Kidney (tissue), 13 donors: ENCODE measurements at regions not wholly inside any gene's neighbourhood (a gene's known extent, or its start where the extent isn't known, plus 50 kb on each side); places are given as distances from the start of the nearest gene placed in this dataset.
"Not testable (repeated sequence)": the region's sequence is repeated elsewhere in the genome, so short reads cannot be mapped to it uniquely, and the experiment has no call there.

ENCODE experiments used
- DNase-seq, 5 donors: peaks; one replicate each; pipeline ENCODE4 v3.0.0-alpha.2; 2013 to 2020
- FAIRE-seq: peaks from 2 replicates; lab custom pipeline; 2012; peaks lifted over from hg19 to GRCh38; lab: Jason Lieb, UNC
- H3K27ac ChIP-seq, 2 donors: one replicate each; pipeline ENCODE4 v1.7.0; 2013; ENCODE audit warnings: low read depth in 2 of 2, low read length in 2 of 2, inconsistent platforms in 1 of 2
- H3K27me3 ChIP-seq: one replicate; pipeline ENCODE4 v1.7.1; 2013; ENCODE audit warnings: low read length, inconsistent platforms; ENCODE audit not compliant: control insufficient read depth, insufficient read depth
- H3K36me3 ChIP-seq, 3 donors: one replicate each; pipeline versions ENCODE4 v1.7.0 to v1.7.1; 2013; ENCODE audit warnings: low read length in 3 of 3, control low read depth in 1 of 3, inconsistent platforms in 1 of 3; ENCODE audit not compliant: insufficient read depth in 3 of 3, control insufficient read depth in 2 of 3
- H3K4me1 ChIP-seq, 3 donors: one replicate each; pipeline versions ENCODE4 v1.7.0 to v1.7.1; 2013; ENCODE audit warnings: low read length in 3 of 3, inconsistent platforms in 1 of 3, low read depth in 1 of 3; ENCODE audit not compliant: control insufficient read depth in 2 of 3, insufficient read depth in 2 of 3
- H3K4me3 ChIP-seq, 3 donors: one replicate each; pipeline versions ENCODE4 v1.7.0 to v1.8.1; 2013; ENCODE audit warnings: low read length in 3 of 3, control low read depth in 1 of 3, inconsistent platforms in 1 of 3
- H3K9ac ChIP-seq, 3 donors: one replicate each; pipeline versions ENCODE4 v1.7.0 to v1.7.1; 2013; ENCODE audit warnings: low read length in 3 of 3, control low read depth in 1 of 3, inconsistent platforms in 1 of 3
- H3K9me3 ChIP-seq, 3 donors: one replicate each; pipeline versions ENCODE4 v1.7.0 to v1.7.1; 2013; ENCODE audit warnings: low read length in 3 of 3, control low read depth in 1 of 3, inconsistent platforms in 1 of 3; ENCODE audit not compliant: control insufficient read depth in 2 of 3, insufficient read depth in 1 of 3
- intact Hi-C: fragments of 100-400 bp; cut with DNase I; formaldehyde crosslinking; loops from one replicate; pipeline ENCODE4 v1.11.1; 2022
- TF ChIP-seq, protein P1 (sequence below): IDR thresholded peaks from 3 replicates; pipeline ENCODE4 v1.5.1; 2012; ENCODE audit warnings: mild to moderate bottlenecking, moderate library complexity, borderline replicate concordance; ENCODE audit not compliant: insufficient read depth; ENCODE audit errors: extremely low read depth
- donor health status: control.
- donor health status: control.
- donor health status: control.
- donor health status: control.
- donor health status: control.
- donor health status: DM: yes; HTN: yes; CAD: no.
- donor health status: Normal renal cell carcinoma (clear cell type).

DNA sequence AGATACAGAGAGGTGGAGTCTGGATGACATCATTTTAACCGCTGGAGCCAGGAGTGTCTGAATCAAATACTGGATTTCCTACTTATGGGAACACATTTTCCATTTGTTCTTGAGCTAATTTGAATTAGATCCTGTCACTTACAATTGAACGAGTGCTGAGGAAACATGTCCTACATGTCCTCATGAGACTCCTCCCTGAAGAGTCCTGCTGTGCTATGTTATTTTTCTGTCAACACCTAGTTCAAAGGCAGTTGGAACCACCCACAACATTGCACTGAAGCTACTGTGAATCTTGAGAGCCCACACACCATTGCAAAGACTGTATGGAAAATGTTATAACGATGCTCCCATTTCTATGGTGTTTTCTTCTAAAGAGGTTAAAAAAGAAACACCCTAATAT, 123.5 kb upstream of the CRBN start:
- DNase-seq (no peak), FAIRE-seq (no peak)
- intact Hi-C loops: no loop called here
- H3K4me1 ChIP-seq: no peaks in the 10 kb centered on the region
- TF ChIP-seq, protein P1, sequence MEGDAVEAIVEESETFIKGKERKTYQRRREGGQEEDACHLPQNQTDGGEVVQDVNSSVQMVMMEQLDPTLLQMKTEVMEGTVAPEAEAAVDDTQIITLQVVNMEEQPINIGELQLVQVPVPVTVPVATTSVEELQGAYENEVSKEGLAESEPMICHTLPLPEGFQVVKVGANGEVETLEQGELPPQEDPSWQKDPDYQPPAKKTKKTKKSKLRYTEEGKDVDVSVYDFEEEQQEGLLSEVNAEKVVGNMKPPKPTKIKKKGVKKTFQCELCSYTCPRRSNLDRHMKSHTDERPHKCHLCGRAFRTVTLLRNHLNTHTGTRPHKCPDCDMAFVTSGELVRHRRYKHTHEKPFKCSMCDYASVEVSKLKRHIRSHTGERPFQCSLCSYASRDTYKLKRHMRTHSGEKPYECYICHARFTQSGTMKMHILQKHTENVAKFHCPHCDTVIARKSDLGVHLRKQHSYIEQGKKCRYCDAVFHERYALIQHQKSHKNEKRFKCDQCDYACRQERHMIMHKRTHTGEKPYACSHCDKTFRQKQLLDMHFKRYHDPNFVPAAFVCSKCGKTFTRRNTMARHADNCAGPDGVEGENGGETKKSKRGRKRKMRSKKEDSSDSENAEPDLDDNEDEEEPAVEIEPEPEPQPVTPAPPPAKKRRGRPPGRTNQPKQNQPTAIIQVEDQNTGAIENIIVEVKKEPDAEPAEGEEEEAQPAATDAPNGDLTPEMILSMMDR: no peak
- no peaks in the 10 kb centered on the region for H3K36me3 ChIP-seq
- no peak overlapping the region for H3K4me3 ChIP-seq
- H3K9ac ChIP-seq: no peak overlapping the region
- no peaks in the 10 kb centered on the region for H3K9me3 ChIP-seq
- H3K27ac ChIP-seq: no peak overlapping the region
- no peaks in the 10 kb centered on the region for H3K27me3 ChIP-seq

DNA sequence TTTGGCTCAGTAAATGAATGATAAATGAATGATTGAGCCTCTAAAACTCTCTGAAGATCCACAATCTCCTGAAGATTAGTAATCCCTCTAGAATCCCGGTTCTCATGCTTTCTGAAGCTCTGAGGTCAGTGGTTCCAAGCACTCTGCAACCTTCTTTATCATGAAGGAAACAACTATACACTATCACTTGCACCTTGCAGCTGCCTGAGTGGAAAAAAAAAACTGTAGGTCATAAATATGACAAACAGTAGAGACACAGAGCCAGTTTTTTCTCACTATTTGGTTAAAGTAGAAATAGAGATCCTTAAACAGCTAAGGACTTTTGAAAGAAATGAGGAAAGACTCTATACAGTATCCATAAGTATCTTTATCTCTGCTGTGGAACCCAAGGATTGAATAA, 122.0 kb upstream of the CRBN start:
- no peaks in the 10 kb centered on the region for H3K36me3 ChIP-seq
- no peaks in the 10 kb centered on the region for H3K4me1 ChIP-seq
- H3K9me3 ChIP-seq: no peaks in the 10 kb centered on the region
- H3K4me3 ChIP-seq: no peak overlapping the region
- H3K27ac ChIP-seq: no peak overlapping the region
- TF ChIP-seq, protein P1: no peak
- no peak for DNase-seq
- H3K9ac ChIP-seq: no peak overlapping the region
- FAIRE-seq: no peak
- H3K27me3 ChIP-seq: no peaks in the 10 kb centered on the region
- intact Hi-C loops: no loop called here

DNA sequence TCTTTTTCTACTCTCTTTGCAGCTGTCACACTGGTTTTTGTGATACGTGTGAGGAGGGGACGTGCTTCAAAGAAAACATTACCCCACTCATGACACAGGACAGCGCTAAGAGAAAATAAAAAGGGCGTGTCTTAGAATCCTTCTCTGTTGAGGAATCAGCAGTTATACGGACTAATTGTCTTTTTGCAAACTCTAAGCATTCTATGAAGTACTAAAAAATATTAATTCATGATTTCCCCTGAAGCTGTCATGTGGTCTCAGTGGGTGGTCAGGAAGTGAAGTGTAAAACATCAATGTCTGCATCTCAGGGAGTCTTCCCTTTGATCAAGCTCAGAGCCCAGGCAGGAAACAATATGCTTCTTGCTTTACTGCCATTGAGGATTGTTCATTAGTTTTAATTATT, 117.5 kb upstream of the CRBN start:
- Histone ChIP-seq H3K4me1 (no peaks in the 10 kb centered on the region), H3K9me3 (peaks cover 0 to 6% (median 0%) of the 10 kb centered on the region in 3 donors), H3K9ac (no peak overlapping the region), H3K27ac (no peak overlapping the region), H3K36me3 (no peaks in the 10 kb centered on the region), H3K4me3 (no peak overlapping the region), H3K27me3 (no peaks in the 10 kb centered on the region)
- TF ChIP-seq, protein P1: no peak
- peak in 2 of 5 donors; percentile 30 to 45 for DNase-seq
- intact Hi-C loops: no loop called here
- FAIRE-seq: no peak

DNA sequence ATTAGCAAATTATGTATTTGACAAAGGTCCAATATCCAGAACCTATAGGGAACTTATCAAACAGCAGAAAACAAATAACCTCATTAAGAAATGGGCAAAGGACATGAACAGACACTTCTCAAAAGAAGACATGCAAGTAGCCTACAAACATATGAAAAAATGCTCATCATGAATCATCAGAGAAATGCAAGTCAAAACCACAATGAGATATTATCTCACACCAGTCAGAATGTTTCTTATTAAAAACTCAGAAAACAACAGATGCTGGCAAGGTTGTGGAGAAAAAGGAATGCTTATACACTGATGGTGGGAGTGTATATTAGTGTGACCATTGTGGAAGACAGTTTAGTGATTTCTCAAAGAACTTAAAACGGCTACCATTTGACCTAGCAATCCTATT, 116.1 kb upstream of the CRBN start:
- FAIRE-seq (no peak), DNase-seq (no peak)
- no peaks in the 10 kb centered on the region for H3K27me3 ChIP-seq
- no peak overlapping the region for H3K9ac ChIP-seq
- peaks cover 0 to 6% (median 0%) of the 10 kb centered on the region in 3 donors for H3K9me3 ChIP-seq
- H3K36me3 ChIP-seq: no peaks in the 10 kb centered on the region
- TF ChIP-seq, protein P1: no peak
- H3K4me3 ChIP-seq: no peak overlapping the region
- H3K4me1 ChIP-seq: no peaks in the 10 kb centered on the region
- no peak overlapping the region for H3K27ac ChIP-seq
- intact Hi-C loops: no loop called here

DNA sequence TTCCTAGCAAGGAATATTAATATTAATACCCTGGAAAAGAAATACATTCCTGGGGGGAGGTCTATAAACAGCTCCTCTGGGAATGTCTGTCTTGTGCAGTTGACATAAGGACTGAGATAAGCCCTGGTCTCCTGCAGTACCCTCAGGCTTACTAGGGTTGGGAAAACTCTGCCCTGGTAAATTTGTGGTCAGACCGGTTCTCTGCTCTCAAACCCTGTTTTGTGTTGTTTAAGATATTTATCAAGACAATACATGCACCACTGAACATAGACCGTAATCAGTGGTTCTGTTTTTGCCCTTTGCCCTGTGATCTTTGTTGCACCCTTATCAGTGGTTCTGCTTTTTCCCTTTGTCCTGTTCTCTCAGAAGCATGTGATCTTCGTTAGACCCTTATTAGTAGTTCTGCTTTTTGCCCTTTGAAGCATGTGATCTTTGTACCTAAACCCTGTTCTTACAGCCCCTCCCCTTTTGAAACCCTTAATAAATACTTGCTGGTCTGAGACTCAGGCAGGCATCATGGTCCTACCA, 112.3 kb upstream of the CRBN start:
- FAIRE-seq, H3K4me1 ChIP-seq, H3K36me3 ChIP-seq, intact Hi-C loops, DNase-seq, H3K9me3 ChIP-seq, H3K4me3 ChIP-seq, H3K9ac ChIP-seq, H3K27me3 ChIP-seq, H3K27ac ChIP-seq: not testable (repeated sequence)
